IMR-90 (cell line): ENCODE measurements at regions not wholly inside any gene's neighbourhood (a gene's known extent, or its start where the extent isn't known, plus 50 kb on each side); places are given as distances from the start of the nearest gene placed in this dataset.

Source experiments
- CEBPB ChIP-seq: IDR thresholded peaks from 2 replicates; pipeline ENCODE4 v1.6.1; 2012; ENCODE audit warnings: low read depth, low read length, improper control_type of control experiment
- CHD1 ChIP-seq: IDR thresholded peaks from 2 replicates; pipeline ENCODE4 v1.6.1; 2012; ENCODE audit warnings: low read depth, low read length, improper control_type of control experiment
- CTCF ChIP-seq: conservative IDR thresholded peaks from 2 replicates; pipeline ENCODE4 v1.5.1; 2012; ENCODE audit warnings: mild to moderate bottlenecking, low read depth, low read length, improper control_type of control experiment
- ELK1 ChIP-seq: fragments of 150-350 bp; IDR thresholded peaks from 2 replicates; pipeline ENCODE4 v1.6.1; 2016; ENCODE audit warnings: low read depth, mild to moderate bottlenecking, low read length, moderate library complexity, borderline replicate concordance
- MAFK ChIP-seq: IDR thresholded peaks from 2 replicates; pipeline ENCODE4 v1.6.1; 2012; ENCODE audit warnings: low read depth, low read length, improper control_type of control experiment
- MAZ ChIP-seq: IDR thresholded peaks from 2 replicates; pipeline ENCODE4 v1.6.1; 2012; ENCODE audit warnings: low read depth, mild to moderate bottlenecking, low read length, improper control_type of control experiment, moderate library complexity, borderline replicate concordance
- MXI1 ChIP-seq: IDR thresholded peaks from 2 replicates; pipeline ENCODE4 v1.6.1; 2012; ENCODE audit warnings: low read depth, mild to moderate bottlenecking, low read length, moderate library complexity, borderline replicate concordance
- NFE2L2 ChIP-seq: fragments of 150-350 bp; IDR thresholded peaks from 2 replicates; pipeline ENCODE4 v1.6.1; 2016; ENCODE audit warnings: low read depth, mild to moderate bottlenecking, low read length
- POLR2A ChIP-seq: IDR thresholded peaks from 2 replicates; pipeline ENCODE4 v1.6.1; 2012; ENCODE audit warnings: mild to moderate bottlenecking, low read depth, low read length
- RAD21 ChIP-seq: IDR thresholded peaks from 2 replicates; pipeline ENCODE4 v1.6.1; 2012; ENCODE audit warnings: low read length, improper control_type of control experiment
- RCOR1 ChIP-seq: IDR thresholded peaks from 2 replicates; pipeline ENCODE4 v1.6.1; 2012; ENCODE audit warnings: mild to moderate bottlenecking, low read length, improper control_type of control experiment; ENCODE audit not compliant: insufficient replicate concordance
- RFX5 ChIP-seq: IDR thresholded peaks from 2 replicates; pipeline ENCODE4 v1.8.0; 2012; ENCODE audit warnings: low read depth, mild to moderate bottlenecking, low read length, moderate library complexity
- SMC3 ChIP-seq: fragments of 150-350 bp; IDR thresholded peaks from 2 replicates; pipeline ENCODE4 v1.6.1; 2016; ENCODE audit warnings: low read depth, mild to moderate bottlenecking, antibody characterized with exemption, low read length, moderate library complexity
- USF2 ChIP-seq: fragments of 150-350 bp; IDR thresholded peaks from 2 replicates; pipeline ENCODE4 v1.6.1; 2017; ENCODE audit warnings: mild to moderate bottlenecking, antibody characterized with exemption, low read length, low read depth

GRCh38 chr3:103672346-103672745, 1237.5 kb downstream of the ZPLD1 start:
- TF ChIP-seq CEBPB (no peak), NFE2L2 (no peak), CHD1 (no peak), CTCF (no peak), POLR2A (no peak), USF2 (no peak), RCOR1 (no peak), RFX5 (no peak), RAD21 (no peak), ELK1 (no peak), MAZ (no peak), MXI1 (no peak), MAFK (no peak), SMC3 (no peak)
